A549 (cell line): ENCODE measurements at regions not wholly inside any gene's neighbourhood (a gene's known extent, or its start where the extent isn't known, plus 50 kb on each side); places are given as distances from the start of the nearest gene placed in this dataset.

Experiments used
- CBX8 ChIP-seq: fragments of 200-600 bp; sonication (generic); IDR thresholded peaks from 2 replicates; pipeline ENCODE4 v1.6.1; 2016
- CTCF ChIP-seq: fragments of >200 bp; sonication (Bioruptor Twin); formaldehyde crosslinking; IDR thresholded peaks from 3 replicates; pipeline ENCODE4 v1.5.1; 2016
- POLR2A ChIP-seq: IDR thresholded peaks from 2 replicates; pipeline ENCODE4 v1.6.1; 2012; ENCODE audit warnings: mild to moderate bottlenecking, low read length
- RAD21 ChIP-seq, 2 experiments: fragments of >200 bp in 1 of 2; sonication (Bioruptor Twin) in 1 of 2; formaldehyde crosslinking in 1 of 2; IDR thresholded peaks in 1 of 2; conservative IDR thresholded peaks in 1 of 2; 2 replicates in 1 of 2; 3 replicates in 1 of 2; pipeline ENCODE4 v1.6.1; 2012 to 2018; ENCODE audit warnings: inconsistent platforms in 1 of 2
- REST ChIP-seq: fragments of 200-600 bp; sonication (generic); IDR thresholded peaks from 2 replicates; pipeline ENCODE4 v1.6.1; 2016; ENCODE audit warnings: antibody characterized with exemption, mild to moderate bottlenecking, moderate library complexity

- TF ChIP-seq RAD21 (conservative IDR thresholded peaks at IDR 0.05 in 1 of 2, IDR thresholded peaks at IDR 0.05 in 1 of 2) (no peak), POLR2A (no peak), CTCF (no peak), CBX8 (no peak), REST (no peak)
Measured at GRCh38 chr15:61621865-61622264, 392.8 kb upstream of the RORA start.
